ENCODE measurements at regions not wholly inside any gene's neighbourhood (a gene's known extent, or its start where the extent isn't known, plus 50 kb on each side); places are given as distances from the start of the nearest gene placed in this dataset.

DNA sequence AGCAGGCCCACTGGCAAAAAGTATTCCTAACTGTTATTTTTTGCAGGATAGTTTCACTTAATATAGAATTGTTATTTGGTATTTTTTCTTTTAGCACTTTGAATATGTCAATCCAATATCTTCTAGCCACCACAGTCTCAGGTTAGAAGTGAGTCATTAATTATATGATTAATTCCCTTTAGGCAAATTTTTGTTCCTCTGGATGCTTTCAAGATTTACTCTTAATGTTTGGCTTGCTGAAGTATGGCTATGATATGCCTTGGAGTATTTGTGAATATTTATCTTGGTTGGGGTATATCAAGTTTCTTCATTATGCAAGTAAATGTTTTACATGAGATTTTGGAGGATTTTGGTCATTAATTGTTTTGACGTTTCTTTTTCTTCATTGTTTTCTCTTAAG is 152.1 kb upstream of the ALCAM start:
- H2BK120ac ChIP-seq (replicated peaks; ENCODE audit: low read depth, low read length) = no peak overlapping the region
- no peaks in the 10 kb centered on the region; a peak in 1 of 8 replicates for H3K36me3 ChIP-seq (ENCODE audit: control insufficient read depth in 2 of 4, insufficient read depth in 4 of 4, low read length in 3 of 4)
- no peaks in the 10 kb centered on the region for H3K4me1 ChIP-seq (replicated peaks in 1 of 4; ENCODE audit: control insufficient read depth in 3 of 4, insufficient read depth in 4 of 4, low read length in 3 of 4)
- H3K4me2 ChIP-seq (ENCODE audit: insufficient read depth in 1 of 2, low read depth in 2 of 2, low read length in 2 of 2) = no peak overlapping the region
- no peaks in the 10 kb centered on the region for H3K79me2 ChIP-seq (ENCODE audit: control insufficient read depth in 1 of 2, insufficient read depth in 2 of 2, low read length in 2 of 2)
- H3K27me3 ChIP-seq (replicated peaks in 1 of 4; ENCODE audit: control insufficient read depth in 3 of 4, extremely low read depth in 1 of 4, insufficient read depth in 3 of 4, low read length in 3 of 4) = no peaks in the 10 kb centered on the region
- ChIA-PET POLR2A (ENCODE audit: partially characterized antibody) (no interaction called here), CTCF (ENCODE audit: partially characterized antibody) (no interaction called here)
- WGBS, 2 experiments (ENCODE audit: extremely low coverage in 1 of 2, insufficient coverage in 1 of 2, insufficient read length in 1 of 2, insufficient replicate concordance in 2 of 2, low coverage in 1 of 2, low lambda C conversion rate in 2 of 2, missing lambda C conversion rate in 1 of 2) = 75% methylated on average over 1 of the region's 1 CpG; no CpG with 5 or more reads in 1 of the 2 experiments
- no peak overlapping the region for H2BK15ac ChIP-seq (ENCODE audit: low read length)
- no peak overlapping the region for H2BK12ac ChIP-seq (ENCODE audit: low read depth, low read length)
- no peak overlapping the region for H3K4ac ChIP-seq (replicated peaks; ENCODE audit: insufficient read length, low read depth, low read length)
- no peak overlapping the region for H4K91ac ChIP-seq (replicated peaks; ENCODE audit: insufficient read length, low read length)
- H3K56ac ChIP-seq (replicated peaks; ENCODE audit: insufficient read length, low read depth, low read length) = no peak overlapping the region
- H3K14ac ChIP-seq (ENCODE audit: insufficient read length) = no peak overlapping the region
- FAIRE-seq = no peak
- H3K23me2 ChIP-seq (ENCODE audit: low read depth, low read length) = no peaks in the 10 kb centered on the region
- no peak overlapping the region for H2BK20ac ChIP-seq (ENCODE audit: low read length)
- no peak overlapping the region for H4K8ac ChIP-seq (ENCODE audit: extremely low read depth, insufficient read depth, low read length)
- H4K5ac ChIP-seq (ENCODE audit: insufficient read length, low read depth, low read length) = no peak overlapping the region
- no peak overlapping the region for H2AK5ac ChIP-seq (ENCODE audit: low read depth, low read length)
- no peaks in the 10 kb centered on the region for H3K9me3 ChIP-seq (ENCODE audit: insufficient read depth in 2 of 2, low read depth in 1 of 2, low read length in 1 of 2)
- H3K9ac ChIP-seq (replicated peaks in 1 of 4; ENCODE audit: extremely low read depth in 1 of 4, low read depth in 3 of 4, low read length in 3 of 4) = no peak overlapping the region
- H3K23ac ChIP-seq (ENCODE audit: insufficient read length) = no peak overlapping the region
- H3K4me3 ChIP-seq (ENCODE audit: extremely low read depth in 1 of 4, insufficient read depth in 2 of 4, low read depth in 3 of 4, low read length in 4 of 4) = no peak overlapping the region
- no peaks in the 10 kb centered on the region for H4K20me1 ChIP-seq (replicated peaks in 1 of 2; ENCODE audit: control insufficient read depth in 1 of 2, insufficient read depth in 2 of 2, low read length in 2 of 2)
- H3K27ac ChIP-seq (ENCODE audit: low read depth, low read length) = no peak overlapping the region
- DNase-seq (ENCODE audit: low read depth in 1 of 2, low spot score in 2 of 2) = no peak
- no peak overlapping the region for H2BK5ac ChIP-seq (ENCODE audit: low read depth, low read length)
- H3K18ac ChIP-seq (ENCODE audit: extremely low read depth, low read length) = no peak overlapping the region
- H2AFZ ChIP-seq (ENCODE audit: low read length) = no peak overlapping the region
- no peaks in the 10 kb centered on the region for H3K79me1 ChIP-seq (ENCODE audit: low read depth, low read length)
- no peak for TF ChIP-seq ASH2L (IDR thresholded peaks at IDR 0.05; ENCODE audit: low read length)
- no peak for TF ChIP-seq CBX5 (IDR thresholded peaks at IDR 0.05; ENCODE audit: low read depth, low read length)
- no peak for TF ChIP-seq BCL11A (IDR thresholded peaks at IDR 0.05; ENCODE audit: low read depth in 2 of 2, low read length in 2 of 2)
- TF ChIP-seq KDM5A (IDR thresholded peaks at IDR 0.05; ENCODE audit: low read length) = no peak
- TF ChIP-seq SIX5 (IDR thresholded peaks at IDR 0.05; ENCODE audit: low read depth, low read length) = no peak
- TF ChIP-seq JUN (IDR thresholded peaks at IDR 0.05; ENCODE audit: low read depth, low read length) = no peak
- no peak for TF ChIP-seq HDAC2 (IDR thresholded peaks at IDR 0.05; ENCODE audit: borderline replicate concordance in 1 of 2, low read depth in 2 of 2, low read length in 2 of 2)
- no peak for TF ChIP-seq RNF2 (IDR thresholded peaks at IDR 0.05; ENCODE audit: borderline replicate concordance, low read depth, low read length, missing control alignments, poor library complexity, severe bottlenecking)
- no peak for TF ChIP-seq POU5F1 (IDR thresholded peaks at IDR 0.05; ENCODE audit: low read depth, low read length)
- no peak for TF ChIP-seq TCF12 (IDR thresholded peaks at IDR 0.05; ENCODE audit: low read depth, low read length)
- TF ChIP-seq SRF (IDR thresholded peaks at IDR 0.05; ENCODE audit: low read depth, low read length) = no peak
- TF ChIP-seq SAP30 (IDR thresholded peaks at IDR 0.05; ENCODE audit: insufficient read depth, insufficient replicate concordance, low read length) = no peak
- TF ChIP-seq FOSL1 (IDR thresholded peaks at IDR 0.05; ENCODE audit: insufficient read depth, low read depth, low read length) = no peak
- TF ChIP-seq KDM4A (IDR thresholded peaks at IDR 0.05; ENCODE audit: low read depth, low read length, severe bottlenecking) = no peak
- no peak for TF ChIP-seq YY1 (IDR thresholded peaks at IDR 0.05; ENCODE audit: low read depth, low read length)
- TF ChIP-seq CEBPB (IDR thresholded peaks at IDR 0.05; ENCODE audit: low read depth, low read length) = no peak
